ENCODE measurements at regions not wholly inside any gene's neighbourhood (a gene's known extent, or its start where the extent isn't known, plus 50 kb on each side); places are given as distances from the start of the nearest gene placed in this dataset.

DNA sequence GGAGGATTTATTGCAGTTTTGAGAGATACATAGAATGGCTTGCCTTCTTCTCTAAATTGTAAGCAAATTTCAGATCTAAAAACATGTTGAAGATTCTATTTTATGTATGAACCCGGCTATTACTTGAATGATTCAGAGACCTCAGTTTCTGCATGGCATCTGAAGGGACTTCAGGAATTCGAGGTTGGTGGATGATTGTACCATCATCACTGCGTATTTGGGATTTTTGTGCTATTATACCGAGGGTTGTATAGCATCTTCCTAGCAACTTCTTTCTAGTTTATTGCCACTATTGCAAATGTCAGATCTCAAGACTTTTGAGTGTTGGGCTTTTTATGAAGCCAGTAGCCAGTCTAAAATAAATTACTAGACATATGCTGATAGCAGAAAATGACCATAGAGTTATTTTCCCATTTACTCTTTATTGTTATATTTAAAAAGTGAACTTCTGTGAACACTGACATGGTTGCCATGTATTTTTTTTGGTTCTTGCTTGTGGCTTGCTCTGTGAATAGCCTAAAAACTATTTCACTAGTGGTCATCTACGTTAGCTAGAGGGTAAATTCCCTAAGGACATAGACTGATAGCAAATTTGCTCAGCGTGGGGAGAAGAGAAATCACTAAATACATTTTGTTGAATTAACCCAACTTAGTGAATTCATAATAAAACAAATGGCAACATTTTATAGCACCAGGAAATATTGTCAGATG is 70.6 kb upstream of the KLF12 start:
- intact Hi-C loops (cut with DNase I), result no loop called here
- no peak for DNase-seq (ENCODE audit: extremely low spot score in 2 of 2)
- Histone ChIP-seq H3K27me3 (no peaks in the 10 kb centered on the region), H3K4me3 (no peak overlapping the region), H3K4me1 (no peaks in the 10 kb centered on the region), H3K27ac (no peak overlapping the region), H3K36me3 (no peaks in the 10 kb centered on the region), H3K9me3 (no peaks in the 10 kb centered on the region)
- TF ChIP-seq POLR2A (IDR thresholded peaks at IDR 0.05), result no peak
- TF ChIP-seq POLR2AphosphoS5 (IDR thresholded peaks at IDR 0.05; ENCODE audit: insufficient read depth in 1 of 2, low read depth in 1 of 2), result no peak
- TF ChIP-seq, protein P1, sequence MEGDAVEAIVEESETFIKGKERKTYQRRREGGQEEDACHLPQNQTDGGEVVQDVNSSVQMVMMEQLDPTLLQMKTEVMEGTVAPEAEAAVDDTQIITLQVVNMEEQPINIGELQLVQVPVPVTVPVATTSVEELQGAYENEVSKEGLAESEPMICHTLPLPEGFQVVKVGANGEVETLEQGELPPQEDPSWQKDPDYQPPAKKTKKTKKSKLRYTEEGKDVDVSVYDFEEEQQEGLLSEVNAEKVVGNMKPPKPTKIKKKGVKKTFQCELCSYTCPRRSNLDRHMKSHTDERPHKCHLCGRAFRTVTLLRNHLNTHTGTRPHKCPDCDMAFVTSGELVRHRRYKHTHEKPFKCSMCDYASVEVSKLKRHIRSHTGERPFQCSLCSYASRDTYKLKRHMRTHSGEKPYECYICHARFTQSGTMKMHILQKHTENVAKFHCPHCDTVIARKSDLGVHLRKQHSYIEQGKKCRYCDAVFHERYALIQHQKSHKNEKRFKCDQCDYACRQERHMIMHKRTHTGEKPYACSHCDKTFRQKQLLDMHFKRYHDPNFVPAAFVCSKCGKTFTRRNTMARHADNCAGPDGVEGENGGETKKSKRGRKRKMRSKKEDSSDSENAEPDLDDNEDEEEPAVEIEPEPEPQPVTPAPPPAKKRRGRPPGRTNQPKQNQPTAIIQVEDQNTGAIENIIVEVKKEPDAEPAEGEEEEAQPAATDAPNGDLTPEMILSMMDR (IDR thresholded peaks at IDR 0.05), result no peak

GRCh38 chr13:74203576-74203975 is 69.4 kb upstream of the KLF12 start:
- no peaks in the 10 kb centered on the region for H3K36me3 ChIP-seq
- no peak for DNase-seq (ENCODE audit: extremely low spot score in 2 of 2)
- no peaks in the 10 kb centered on the region for H3K4me1 ChIP-seq
- no peaks in the 10 kb centered on the region for H3K9me3 ChIP-seq
- no peak overlapping the region for H3K4me3 ChIP-seq
- intact Hi-C loops (cut with DNase I), result no loop called here
- H3K27me3 ChIP-seq, result no peaks in the 10 kb centered on the region
- no peak for TF ChIP-seq POLR2AphosphoS5 (IDR thresholded peaks at IDR 0.05; ENCODE audit: insufficient read depth in 1 of 2, low read depth in 1 of 2)
- TF ChIP-seq POLR2A (IDR thresholded peaks at IDR 0.05), result no peak
- TF ChIP-seq, protein P1 (IDR thresholded peaks at IDR 0.05), result no peak
- H3K27ac ChIP-seq, result no peak overlapping the region

DNA sequence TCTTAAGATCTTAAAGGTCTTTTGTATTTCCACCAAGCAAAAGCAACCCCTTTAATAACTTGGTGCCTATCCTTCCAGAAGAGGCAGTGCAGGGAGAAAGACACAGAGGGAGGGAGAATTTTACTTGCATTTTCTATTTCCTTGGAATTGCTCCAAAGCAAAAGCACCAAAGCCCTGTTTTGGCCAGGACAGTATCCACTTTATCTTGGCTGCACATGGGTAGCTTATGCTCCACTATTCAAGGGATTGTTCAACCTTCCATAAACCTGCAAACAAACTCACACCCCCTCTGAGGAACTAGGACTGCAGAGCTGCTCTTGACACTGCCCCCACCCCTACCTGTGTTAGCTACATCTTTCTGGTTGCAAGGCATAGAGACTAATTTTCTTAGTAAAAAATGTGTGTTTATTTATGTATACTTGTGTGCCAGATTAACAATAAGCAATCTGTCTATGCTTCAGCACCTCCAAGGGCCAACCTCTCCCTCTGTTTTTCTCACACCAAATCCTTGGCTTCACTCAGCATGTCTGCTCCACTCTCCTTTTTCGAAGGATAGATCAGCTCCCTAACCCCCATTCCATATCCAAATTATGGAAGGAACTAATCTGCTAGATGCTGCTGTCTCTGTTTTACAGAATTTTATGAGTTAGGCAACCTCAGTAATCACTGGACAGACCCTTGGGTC is 68.1 kb upstream of the KLF12 start:
- no peaks in the 10 kb centered on the region for H3K9me3 ChIP-seq
- no peaks in the 10 kb centered on the region for H3K4me1 ChIP-seq
- TF ChIP-seq, protein P1 (IDR thresholded peaks at IDR 0.05), result no peak
- TF ChIP-seq POLR2A (IDR thresholded peaks at IDR 0.05), result no peak
- no peak for TF ChIP-seq POLR2AphosphoS5 (IDR thresholded peaks at IDR 0.05; ENCODE audit: insufficient read depth in 1 of 2, low read depth in 1 of 2)
- intact Hi-C loops (cut with DNase I), result no loop called here
- H3K36me3 ChIP-seq, result no peaks in the 10 kb centered on the region
- no peak overlapping the region for H3K27ac ChIP-seq
- no peak overlapping the region for H3K4me3 ChIP-seq
- no peaks in the 10 kb centered on the region for H3K27me3 ChIP-seq
- DNase-seq (ENCODE audit: extremely low spot score in 2 of 2), result no peak

DNA sequence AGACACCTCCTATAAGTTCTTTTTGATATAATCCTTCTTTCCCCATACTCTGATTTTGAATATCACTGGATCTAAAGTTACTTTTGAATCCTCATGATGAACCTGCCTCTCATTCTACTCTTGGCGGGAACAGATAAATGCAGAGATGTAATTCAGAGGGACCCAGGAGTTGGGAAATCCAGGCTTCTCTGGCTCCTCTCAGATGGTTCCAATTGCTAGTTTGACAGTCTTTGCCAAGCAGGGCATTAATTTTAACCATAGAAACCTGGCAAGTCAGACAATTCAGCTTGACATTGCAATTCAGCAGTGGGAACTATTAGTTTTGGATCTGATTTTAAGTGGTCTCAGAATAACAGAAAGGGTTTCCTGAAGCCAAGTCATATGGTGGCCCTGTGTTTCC is 67.3 kb upstream of the KLF12 start:
- H3K4me1 ChIP-seq, result no peaks in the 10 kb centered on the region
- intact Hi-C loops (cut with DNase I), result no loop called here
- no peak overlapping the region for H3K4me3 ChIP-seq
- no peaks in the 10 kb centered on the region for H3K27me3 ChIP-seq
- no peaks in the 10 kb centered on the region for H3K36me3 ChIP-seq
- H3K9me3 ChIP-seq, result no peaks in the 10 kb centered on the region
- no peak for DNase-seq (ENCODE audit: extremely low spot score in 2 of 2)
- TF ChIP-seq POLR2AphosphoS5 (IDR thresholded peaks at IDR 0.05; ENCODE audit: insufficient read depth in 1 of 2, low read depth in 1 of 2), result no peak
- no peak overlapping the region for H3K27ac ChIP-seq

- H3K36me3 ChIP-seq, result no peaks in the 10 kb centered on the region
- H3K4me3 ChIP-seq, result no peak overlapping the region
- intact Hi-C loops (cut with DNase I), result no loop called here
- no peaks in the 10 kb centered on the region for H3K27me3 ChIP-seq
- H3K9me3 ChIP-seq, result no peaks in the 10 kb centered on the region
- no peaks in the 10 kb centered on the region for H3K4me1 ChIP-seq
- DNase-seq (ENCODE audit: extremely low spot score in 2 of 2), result no peak
- TF ChIP-seq, protein P1 (IDR thresholded peaks at IDR 0.05), result no peak
- no peak for TF ChIP-seq POLR2A (IDR thresholded peaks at IDR 0.05)
- no peak for TF ChIP-seq POLR2AphosphoS5 (IDR thresholded peaks at IDR 0.05; ENCODE audit: insufficient read depth in 1 of 2, low read depth in 1 of 2)
- H3K27ac ChIP-seq, result no peak overlapping the region
These were observed 65.9 kb upstream of the KLF12 start for GRCh38 chr13:74200081-74200480.
